Eye (tissue), 1 donor: ENCODE measurements at regions not wholly inside any gene's neighbourhood (a gene's known extent, or its start where the extent isn't known, plus 50 kb on each side); places are given as distances from the start of the nearest gene placed in this dataset.
"Not testable (repeated sequence)": the region's sequence is repeated elsewhere in the genome, so short reads cannot be mapped to it uniquely, and the experiment has no call there.

ENCODE experiments used
- DNase-seq: peaks from one replicate; pipeline ENCODE4 v3.0.0-alpha.2; 2015

- DNase-seq, result no peak
Measured at GRCh38 chr1:79302380-79302930, 295.9 kb upstream of the ADGRL4 start.

DNA sequence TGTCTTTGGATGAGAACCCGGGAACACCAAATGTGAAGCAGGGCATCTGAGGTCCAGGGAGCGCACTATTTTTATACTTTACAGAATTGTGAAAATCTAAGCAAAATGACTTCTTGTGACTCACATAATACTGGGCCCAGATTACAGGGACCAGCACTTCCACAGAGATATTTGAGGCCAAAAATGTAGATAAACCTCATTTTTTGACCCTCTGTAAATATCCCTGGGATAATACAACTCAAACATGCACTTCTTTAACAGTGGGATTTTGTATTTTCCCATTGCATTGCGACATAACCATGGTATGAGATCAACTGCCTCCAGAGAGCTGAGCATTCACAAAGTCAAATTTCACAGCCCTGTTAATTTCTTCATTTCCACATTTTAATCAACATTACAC lies 289.4 kb upstream of the ADGRL4 start:
- DNase-seq, result no peak

DNA sequence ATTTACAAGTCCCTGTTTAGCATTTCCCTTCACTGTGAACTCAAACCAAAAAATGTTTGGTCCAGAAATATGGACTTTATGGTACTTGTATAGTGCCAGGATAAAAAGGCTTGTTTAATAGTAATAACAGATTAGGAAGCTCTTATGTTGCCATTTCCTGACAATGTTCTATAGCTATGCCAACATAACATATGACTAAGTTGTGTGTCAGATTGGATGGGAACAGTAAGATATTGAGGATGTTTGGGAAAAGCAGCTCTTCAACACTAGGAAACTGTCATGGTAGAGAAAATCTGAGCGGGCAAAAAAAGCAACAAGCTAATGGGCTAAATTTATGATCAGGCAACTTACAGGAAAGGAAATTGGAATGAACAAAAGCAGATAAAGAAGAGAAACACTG lies 287.1 kb upstream of the ADGRL4 start:
- DNase-seq, result no peak

GRCh38 chr1:79290927-79291474 lies 284.5 kb upstream of the ADGRL4 start:
- no peak for DNase-seq

DNA sequence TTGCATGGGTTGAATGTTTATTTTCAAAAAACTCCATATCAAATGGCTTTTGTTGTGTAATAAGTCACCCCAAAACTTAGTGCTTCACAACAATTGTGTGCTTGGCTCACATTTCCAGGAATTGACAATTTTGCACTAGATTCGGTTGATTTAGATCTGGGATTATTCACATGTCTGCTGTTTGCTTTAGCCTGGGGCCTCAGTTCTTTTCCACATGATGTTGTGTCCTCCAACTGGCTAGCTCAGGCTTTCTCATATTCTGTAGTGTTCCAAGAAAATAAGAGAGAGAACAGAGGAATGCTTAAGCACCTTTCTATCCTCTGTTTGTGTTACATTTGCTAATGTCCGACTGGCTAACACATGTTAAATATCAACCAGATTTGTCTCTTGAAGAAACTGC lies 281.5 kb upstream of the ADGRL4 start:
- no peak for DNase-seq

- no peak for DNase-seq
Measured at GRCh38 chr1:79285667-79286066, 279.1 kb upstream of the ADGRL4 start.

- DNase-seq, result no peak
Measured at GRCh38 chr1:79283451-79283850, 276.9 kb upstream of the ADGRL4 start.

DNA sequence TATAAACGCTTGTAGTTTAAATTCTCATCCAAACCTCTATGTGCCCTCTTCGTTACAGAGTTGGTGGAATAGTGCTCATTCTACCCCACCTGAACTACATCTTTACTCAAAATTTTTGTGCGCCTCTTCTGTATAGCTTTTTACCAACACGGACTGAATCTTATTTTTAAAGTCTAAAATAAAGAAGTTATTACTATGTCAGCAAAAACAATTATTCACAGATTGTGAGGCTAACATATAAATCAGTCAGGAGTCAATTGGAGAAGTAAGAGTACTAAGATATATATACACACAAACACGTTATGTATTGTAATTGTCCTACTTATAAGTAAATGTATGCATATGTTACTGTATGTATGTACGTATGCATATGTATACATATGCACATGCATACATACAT lies 274.9 kb upstream of the ADGRL4 start:
- DNase-seq, result no peak

- DNase-seq, result no peak
Measured at GRCh38 chr1:79271759-79272158, 265.2 kb upstream of the ADGRL4 start.

GRCh38 chr1:79264975-79265818 lies 258.7 kb upstream of the ADGRL4 start:
- no peak for DNase-seq

GRCh38 chr1:79264285-79264684 lies 257.8 kb upstream of the ADGRL4 start:
- no peak for DNase-seq

GRCh38 chr1:79262745-79263258 lies 256.3 kb upstream of the ADGRL4 start:
- DNase-seq, result no peak

DNA sequence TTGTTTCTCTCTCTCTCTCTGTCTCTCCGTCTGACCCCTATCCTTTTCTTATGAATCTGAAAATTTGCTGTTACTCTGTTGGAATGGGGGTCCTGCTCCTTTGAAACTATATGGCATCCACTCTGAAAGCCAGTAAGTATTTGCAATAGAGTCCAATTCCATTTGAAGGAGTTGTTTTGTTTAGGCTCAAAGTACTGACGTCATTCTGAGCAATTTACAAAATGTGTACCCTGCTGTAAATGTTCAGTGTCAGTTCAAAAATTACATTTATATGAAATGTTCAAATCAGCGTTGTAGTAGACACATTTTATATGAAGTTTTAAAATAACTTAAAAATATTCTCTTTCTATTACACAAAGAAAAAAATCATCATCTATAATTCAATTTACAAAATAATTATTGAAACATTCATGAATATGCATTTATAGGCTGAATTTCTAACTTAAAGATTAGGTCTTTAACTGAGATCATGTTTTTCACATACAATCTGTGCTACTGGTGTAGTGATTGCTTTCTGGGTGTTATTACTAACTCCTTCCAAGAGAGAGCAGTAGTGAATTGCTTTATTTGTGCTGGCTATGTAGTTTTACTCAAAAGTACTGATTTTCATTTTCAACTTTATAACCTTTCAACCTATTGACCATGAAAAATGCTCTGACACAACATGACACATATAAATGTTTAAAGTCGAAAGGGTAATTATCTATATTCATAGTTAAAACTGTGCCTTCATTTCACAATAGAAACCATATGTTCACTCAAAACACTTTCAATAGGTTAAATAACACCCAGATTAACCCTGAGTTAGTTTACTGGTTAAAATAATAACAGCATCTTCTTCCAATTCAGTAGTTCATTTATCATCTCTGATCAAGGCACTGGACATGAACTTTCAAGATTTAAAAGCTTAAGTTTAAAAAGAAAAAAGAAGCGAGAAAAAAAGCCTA lies 253.1 kb upstream of the ADGRL4 start:
- peak; percentile 61 for DNase-seq

DNA sequence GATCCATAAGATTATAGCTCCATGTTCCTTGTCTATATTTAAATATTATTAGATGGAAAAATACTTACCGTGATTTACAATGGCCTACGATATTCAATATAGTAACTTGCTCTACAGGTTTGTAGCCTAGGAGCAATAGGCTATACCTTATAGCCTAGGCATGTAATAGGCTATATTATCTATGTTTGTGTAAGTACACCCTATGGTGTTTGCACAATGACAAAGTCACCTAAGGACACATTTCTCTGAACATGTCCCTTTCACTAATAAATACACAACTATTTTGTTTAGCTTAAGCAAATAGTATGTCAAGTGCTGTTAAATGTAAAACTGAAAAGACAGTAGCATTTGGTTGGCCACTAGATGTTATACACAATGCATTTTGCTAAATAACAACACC lies 248.9 kb upstream of the ADGRL4 start:
- DNase-seq, result no peak

GRCh38 chr1:79252598-79252997 lies 246.1 kb upstream of the ADGRL4 start:
- no peak for DNase-seq

GRCh38 chr1:79239840-79240239 lies 233.3 kb upstream of the ADGRL4 start:
- DNase-seq, result no peak

DNA sequence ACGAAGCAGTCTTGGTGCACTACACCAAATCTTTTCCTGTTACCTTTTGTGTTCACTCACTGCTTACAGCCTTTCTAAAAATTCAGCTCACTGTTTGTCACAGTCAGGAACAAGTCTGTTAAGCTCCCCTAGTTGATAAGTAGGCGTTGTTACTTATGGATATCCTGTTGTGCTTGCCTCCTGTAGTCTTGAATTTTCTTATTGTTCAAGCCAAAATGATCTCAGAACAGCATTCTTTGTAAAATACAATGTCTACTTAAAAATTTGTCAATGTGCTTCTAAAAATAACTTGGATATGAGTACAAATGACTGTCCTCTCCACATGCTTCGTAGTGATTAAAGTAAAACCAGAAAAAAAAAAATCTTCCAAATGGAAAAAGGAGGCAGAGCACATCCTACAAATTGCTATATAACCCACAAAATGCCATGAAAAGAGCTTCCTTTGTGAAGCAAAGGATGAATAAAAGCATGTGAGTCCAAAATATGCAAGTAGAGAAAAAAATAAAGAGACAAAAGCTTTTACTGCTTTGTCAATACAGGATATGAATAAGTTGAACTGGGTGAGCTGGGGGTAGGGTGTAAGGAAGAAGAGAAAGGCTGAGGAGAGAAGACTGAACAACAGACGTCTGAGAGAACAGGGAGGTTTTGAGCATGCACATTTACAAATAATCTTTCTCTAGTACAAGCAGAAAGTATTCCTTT lies 228.9 kb upstream of the ADGRL4 start:
- DNase-seq, result no peak

- DNase-seq, result no peak
Measured at GRCh38 chr1:79232818-79233217, 226.3 kb upstream of the ADGRL4 start.

GRCh38 chr1:79230751-79231150 lies 224.2 kb upstream of the ADGRL4 start:
- DNase-seq, result not testable (repeated sequence)

DNA sequence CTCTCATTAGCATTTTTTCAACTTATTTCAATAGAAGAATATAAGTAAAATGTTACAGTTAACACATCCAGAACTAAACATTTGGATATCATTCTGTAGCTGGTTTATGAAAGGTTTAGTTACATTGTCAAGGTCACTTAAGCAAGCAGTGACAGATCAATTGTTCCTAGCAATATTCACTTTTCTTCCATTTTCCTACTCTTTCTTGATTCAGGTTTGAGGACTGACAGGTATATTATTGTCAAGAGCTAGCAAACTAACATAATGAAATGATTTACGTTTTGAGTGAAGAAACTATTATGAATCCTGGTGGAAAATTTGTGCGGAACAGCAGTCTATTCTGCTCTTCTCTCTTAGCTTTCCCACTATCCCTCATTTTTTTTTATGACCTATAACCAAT lies 220.4 kb upstream of the ADGRL4 start:
- DNase-seq, result no peak

DNA sequence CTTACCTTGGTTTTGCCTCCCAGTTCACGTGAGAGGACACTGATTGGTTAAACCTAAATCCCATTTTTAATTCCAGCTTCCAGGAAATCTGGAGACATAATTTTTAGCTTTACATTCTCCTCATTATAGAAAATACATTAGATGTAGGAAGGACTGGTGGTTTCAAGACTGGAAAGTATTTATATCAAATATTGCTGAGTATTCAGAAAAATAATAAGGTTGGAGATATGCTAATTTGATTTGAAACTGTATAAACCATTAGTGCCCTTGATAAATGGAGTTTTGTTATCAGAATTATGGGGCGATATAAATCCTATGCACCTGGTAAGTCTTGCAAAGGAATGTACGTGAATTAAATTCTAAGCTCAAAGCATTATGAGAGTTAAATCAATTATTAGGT lies 218.0 kb upstream of the ADGRL4 start:
- no peak for DNase-seq

GRCh38 chr1:79220509-79220908 lies 214.0 kb upstream of the ADGRL4 start:
- DNase-seq, result no peak
